Uterus (tissue), 2 donors: ENCODE measurements at regions not wholly inside any gene's neighbourhood (a gene's known extent, or its start where the extent isn't known, plus 50 kb on each side); places are given as distances from the start of the nearest gene placed in this dataset.

Experiments
- CTCF ChIP-seq, 4 experiments: fragments of 200-600 bp in 2 of 4; fragments of 450-650 bp in 2 of 4; sonication (generic) in 2 of 4; IDR thresholded peaks; one replicate each; pipeline ENCODE4 v1.5.1; 2016 to 2019; ENCODE audit warnings: antibody characterized with exemption in 4 of 4, mild to moderate bottlenecking in 2 of 4, moderate library complexity in 1 of 4
- POLR2A ChIP-seq, 2 donors: fragments of 450-650 bp; IDR thresholded peaks; one replicate each; pipeline ENCODE4 v1.6.1; 2016; ENCODE audit warnings: antibody characterized with exemption in 2 of 2, mild to moderate bottlenecking in 1 of 2, moderate library complexity in 1 of 2

DNA sequence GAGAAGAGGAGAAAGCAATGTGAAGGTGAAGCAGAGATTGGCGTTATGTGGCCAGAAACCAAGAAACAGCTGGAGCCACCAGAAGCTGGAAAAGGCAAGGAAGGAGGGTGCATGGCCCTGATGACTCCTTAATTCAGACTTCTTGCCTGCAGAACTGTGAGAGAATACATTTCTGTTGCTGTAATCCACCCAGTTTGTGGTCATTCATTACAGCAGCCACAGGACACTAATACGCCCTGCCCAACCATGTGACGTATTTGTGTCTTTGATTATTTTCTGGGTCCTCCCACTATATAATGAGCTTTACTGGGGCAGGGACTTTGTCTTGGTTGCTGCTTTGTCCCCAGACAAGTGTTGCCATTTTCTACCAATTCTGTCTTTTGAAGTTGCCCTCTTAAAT lies 64.5 kb upstream of the MITF start:
- TF ChIP-seq CTCF (IDR thresholded peaks at IDR 0.05) (no peak), POLR2A (IDR thresholded peaks at IDR 0.05) (no peak)
